B cell (primary cell): ENCODE measurements at regions not wholly inside any gene's neighbourhood (a gene's known extent, or its start where the extent isn't known, plus 50 kb on each side); places are given as distances from the start of the nearest gene placed in this dataset.

Experiments
- ATAC-seq: fragments of 200-7000 bp; cut with Tn5 transposase; one replicate; pipeline ENCODE4 v1.10.0; 2021; ENCODE audit warnings: low read depth, mild to moderate bottlenecking, moderate number of reproducible peaks, moderate library complexity
- CTCF ChIA-PET: fragments of 350-600 bp; sonication (Branson Sonifier 250); formaldehyde crosslinking; loops from one replicate; lab custom pipeline; 2021; ENCODE audit warnings: antibody characterized with exemption, inconsistent platforms; lab: Charles Lee
- POLR2A ChIA-PET: fragments of 350-600 bp; sonication (Branson Sonifier 250); formaldehyde crosslinking; loops from one replicate; lab custom pipeline; 2021; ENCODE audit warnings: antibody characterized with exemption; lab: Charles Lee
- DNase-seq: peaks from one replicate; pipeline ENCODE4 v3.0.0; 2013
- H2AFZ ChIP-seq: 2 replicates; pipeline ENCODE4 v1.6.1; 2012; ENCODE audit warnings: mild to moderate bottlenecking, low read depth, low read length; ENCODE audit not compliant: insufficient read depth, poor library complexity, severe bottlenecking
- H3K27ac ChIP-seq, 2 donors: 1 replicate in 1 of 2; 2 replicates in 1 of 2; pipeline ENCODE4 v1.5.1; 2012 to 2013; ENCODE audit warnings: low read length in 2 of 2, mild to moderate bottlenecking in 2 of 2, moderate library complexity in 1 of 2
- H3K27me3 ChIP-seq, 4 experiments: fragments of 200-600 bp in 1 of 4; sonication (generic) in 1 of 4; replicated peaks in 1 of 4; 1 replicate in 2 of 4; 2 replicates in 2 of 4; pipeline versions ENCODE4 v1.6.1 to v1.7.0; 2013 to 2016; ENCODE audit warnings: low read length in 3 of 4, mild to moderate bottlenecking in 2 of 4, mixed read lengths in 1 of 4, moderate library complexity in 1 of 4; ENCODE audit not compliant: insufficient read depth in 4 of 4, control insufficient read depth in 3 of 4; ENCODE audit errors: control extremely low read depth in 1 of 4
- H3K36me3 ChIP-seq, 2 experiments: replicated peaks in 1 of 2; 1 replicate in 1 of 2; 2 replicates in 1 of 2; pipeline versions ENCODE4 v1.6.1 to v1.7.1; 2013; ENCODE audit warnings: low read length in 1 of 2; ENCODE audit not compliant: insufficient read depth in 2 of 2, control insufficient read depth in 1 of 2; ENCODE audit errors: control extremely low read depth in 1 of 2, extremely low read depth in 1 of 2
- H3K4me1 ChIP-seq, 2 donors: fragments of 200-600 bp in 1 of 2; sonication (generic) in 1 of 2; 1 replicate in 1 of 2; 2 replicates in 1 of 2; pipeline versions ENCODE4 v1.5.1 to v1.6.1; 2013 to 2017; ENCODE audit warnings: low read length in 2 of 2; ENCODE audit not compliant: control insufficient read depth in 2 of 2, insufficient read depth in 2 of 2
- H3K4me2 ChIP-seq: replicated peaks from 2 replicates; pipeline ENCODE3; 2012; ENCODE audit warnings: mild to moderate bottlenecking, low read depth, low read length; ENCODE audit not compliant: poor library complexity, severe bottlenecking
- H3K4me3 ChIP-seq, 5 experiments: fragments of 200-600 bp in 1 of 5; sonication (generic) in 1 of 5; 1 replicate in 3 of 5; 2 replicates in 2 of 5; pipeline versions ENCODE4 v1.5.1 to v1.7.0; 2011 to 2016; ENCODE audit warnings: low read length in 4 of 5, mild to moderate bottlenecking in 4 of 5, low read depth in 2 of 5, control low read depth in 1 of 5, moderate library complexity in 1 of 5; ENCODE audit not compliant: insufficient read depth in 1 of 5; ENCODE audit errors: control extremely low read depth in 1 of 5, extremely low read depth in 1 of 5
- H3K79me2 ChIP-seq: fragments of 200-600 bp; sonication (generic); one replicate; pipeline ENCODE4 v1.6.0; 2016; ENCODE audit warnings: low read length; ENCODE audit not compliant: control insufficient read depth, insufficient read depth
- H3K9ac ChIP-seq: fragments of 200-600 bp; sonication (generic); 2 replicates; pipeline ENCODE4 v1.6.1; 2017; ENCODE audit warnings: mild to moderate bottlenecking, low read length, moderate library complexity
- H3K9me3 ChIP-seq, 3 donors: one replicate each; pipeline versions ENCODE4 v1.6.1 to v1.7.1; 2013; ENCODE audit warnings: low read length in 2 of 3; ENCODE audit not compliant: control insufficient read depth in 2 of 3, insufficient read depth in 1 of 3; ENCODE audit errors: control extremely low read depth in 1 of 3
- H4K20me1 ChIP-seq: 2 replicates; pipeline ENCODE4 v1.6.0; 2012; ENCODE audit warnings: mild to moderate bottlenecking, low read length; ENCODE audit not compliant: insufficient read depth, control insufficient read depth, poor library complexity, severe bottlenecking
- H3K27ac Mint-ChIP-seq: one replicate; pipeline ENCODE4 v1.8.0; 2021; ENCODE audit warnings: mixed read lengths
- H3K27me3 Mint-ChIP-seq: one replicate; pipeline ENCODE4 v1.8.0; 2021; ENCODE audit warnings: mixed read lengths
- H3K4me1 Mint-ChIP-seq: one replicate; pipeline ENCODE4 v1.8.0; 2021; ENCODE audit warnings: mixed read lengths
- H3K4me3 Mint-ChIP-seq: one replicate; pipeline ENCODE4 v1.8.0; 2021; ENCODE audit warnings: mixed read lengths
- H3K9me3 Mint-ChIP-seq: one replicate; pipeline ENCODE4 v1.8.0; 2022; ENCODE audit warnings: mixed read lengths; ENCODE audit not compliant: insufficient read depth
- EZH2 ChIP-seq: IDR thresholded peaks from 2 replicates; pipeline ENCODE4 v1.6.1; 2012; ENCODE audit warnings: borderline replicate concordance, low read depth, mild to moderate bottlenecking, moderate library complexity, low read length; ENCODE audit not compliant: insufficient read depth, poor library complexity, severe bottlenecking
- WGBS: methylation state at CpG from one replicate; pipeline ENCODE4 v1.1.5; 2013; ENCODE audit warnings: missing lambda C conversion rate; ENCODE audit not compliant: insufficient coverage; 5-methylcytosine and 5-hydroxymethylcytosine counted together
- intact Hi-C: fragments of 100-400 bp; cut with micrococcal nuclease; formaldehyde crosslinking; loops from one replicate; pipeline ENCODE4 v1.10.0; 2022
- TF ChIP-seq, protein P1 (sequence below): fragments of 200-600 bp; IDR thresholded peaks from one replicate; pipeline ENCODE4 v1.8.0; 2022; ENCODE audit warnings: antibody characterized with exemption, mild to moderate bottlenecking

GRCh38 chr7:135834266-135834665 is 85.7 kb upstream of the FAM180A start:
- peaks cover 7% of the 10 kb centered on the region for H3K4me1 Mint-ChIP-seq
- Histone ChIP-seq H3K4me1 (peaks cover 5 to 8% of the 10 kb centered on the region in 2 donors), H3K4me3 (no peak overlapping the region), H3K79me2 (no peaks in the 10 kb centered on the region), H3K4me2 (no peak overlapping the region), H3K27ac (no peak overlapping the region), H3K9me3 (peaks cover 0 to 2% (median 0%) of the 10 kb centered on the region in 3 donors), H3K9ac (no peak overlapping the region), H4K20me1 (no peaks in the 10 kb centered on the region), H3K27me3 (peaks cover 0 to 5% (median under 1%) of the 10 kb centered on the region in 4 experiments), H2AFZ (no peak overlapping the region), H3K36me3 (no peaks in the 10 kb centered on the region)
- TF ChIP-seq, protein P1, sequence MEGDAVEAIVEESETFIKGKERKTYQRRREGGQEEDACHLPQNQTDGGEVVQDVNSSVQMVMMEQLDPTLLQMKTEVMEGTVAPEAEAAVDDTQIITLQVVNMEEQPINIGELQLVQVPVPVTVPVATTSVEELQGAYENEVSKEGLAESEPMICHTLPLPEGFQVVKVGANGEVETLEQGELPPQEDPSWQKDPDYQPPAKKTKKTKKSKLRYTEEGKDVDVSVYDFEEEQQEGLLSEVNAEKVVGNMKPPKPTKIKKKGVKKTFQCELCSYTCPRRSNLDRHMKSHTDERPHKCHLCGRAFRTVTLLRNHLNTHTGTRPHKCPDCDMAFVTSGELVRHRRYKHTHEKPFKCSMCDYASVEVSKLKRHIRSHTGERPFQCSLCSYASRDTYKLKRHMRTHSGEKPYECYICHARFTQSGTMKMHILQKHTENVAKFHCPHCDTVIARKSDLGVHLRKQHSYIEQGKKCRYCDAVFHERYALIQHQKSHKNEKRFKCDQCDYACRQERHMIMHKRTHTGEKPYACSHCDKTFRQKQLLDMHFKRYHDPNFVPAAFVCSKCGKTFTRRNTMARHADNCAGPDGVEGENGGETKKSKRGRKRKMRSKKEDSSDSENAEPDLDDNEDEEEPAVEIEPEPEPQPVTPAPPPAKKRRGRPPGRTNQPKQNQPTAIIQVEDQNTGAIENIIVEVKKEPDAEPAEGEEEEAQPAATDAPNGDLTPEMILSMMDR = no peak
- TF ChIP-seq EZH2 = no peak
- H3K27ac Mint-ChIP-seq = no peak overlapping the region
- CTCF ChIA-PET = no interaction called here
- WGBS = 59% methylated on average over 5 of the region's 8 CpGs
- H3K4me3 Mint-ChIP-seq = no peak overlapping the region
- ATAC-seq (no peak), DNase-seq (no peak)
- intact Hi-C loops = no loop called here
- peaks cover 21% of the 10 kb centered on the region for H3K27me3 Mint-ChIP-seq
- H3K9me3 Mint-ChIP-seq = no peaks in the 10 kb centered on the region
- POLR2A ChIA-PET = no interaction called here

DNA sequence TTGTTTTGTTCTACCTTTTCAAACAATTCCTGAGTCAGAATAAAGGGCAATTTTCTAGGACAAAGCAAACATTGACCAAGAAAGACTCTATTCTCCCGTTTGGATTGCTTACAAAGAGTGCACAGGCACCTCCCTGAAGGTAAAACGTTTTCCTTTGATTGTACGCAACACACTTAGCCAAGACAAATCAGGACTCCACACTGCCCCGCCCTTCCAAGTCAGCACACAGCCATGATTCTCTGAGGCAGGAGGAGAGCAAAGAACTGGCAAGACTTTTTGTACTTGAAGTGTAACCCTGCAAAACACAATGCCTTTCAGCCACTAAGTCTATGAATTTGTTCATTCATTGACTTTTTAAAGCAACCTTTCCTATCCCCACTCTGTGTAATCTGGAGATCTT is 85.0 kb upstream of the FAM180A start:
- no peak for ATAC-seq
- H3K79me2 ChIP-seq = no peaks in the 10 kb centered on the region
- TF ChIP-seq, protein P1 = no peak
- TF ChIP-seq EZH2 = no peak
- H3K27ac ChIP-seq = no peak overlapping the region
- H3K4me3 ChIP-seq = no peak overlapping the region
- no peak overlapping the region for H3K27ac Mint-ChIP-seq
- no peak overlapping the region for H3K4me3 Mint-ChIP-seq
- no peaks in the 10 kb centered on the region for H3K9me3 Mint-ChIP-seq
- no peak overlapping the region for H3K9ac ChIP-seq
- 90% methylated on average over 4 of the region's 4 CpGs for WGBS
- H3K9me3 ChIP-seq = peaks cover 0 to 2% (median 0%) of the 10 kb centered on the region in 3 donors
- H3K27me3 ChIP-seq = peaks cover 0 to 5% (median under 1%) of the 10 kb centered on the region in 4 experiments
- peaks cover 7% of the 10 kb centered on the region for H3K4me1 Mint-ChIP-seq
- no peaks in the 10 kb centered on the region for H4K20me1 ChIP-seq
- H2AFZ ChIP-seq = no peak overlapping the region
- intact Hi-C loops = no loop called here
- peaks cover 5 to 8% of the 10 kb centered on the region in 2 donors for H3K4me1 ChIP-seq
- no peak overlapping the region for H3K4me2 ChIP-seq
- ChIA-PET POLR2A (no interaction called here), CTCF (no interaction called here)
- no peak for DNase-seq
- no peaks in the 10 kb centered on the region for H3K36me3 ChIP-seq
- H3K27me3 Mint-ChIP-seq = peaks cover 21% of the 10 kb centered on the region
